GM21447 (cell line): ENCODE measurements at regions not wholly inside any gene's neighbourhood (a gene's known extent, or its start where the extent isn't known, plus 50 kb on each side); places are given as distances from the start of the nearest gene placed in this dataset.
"Not testable (repeated sequence)": the region's sequence is repeated elsewhere in the genome, so short reads cannot be mapped to it uniquely, and the experiment has no call there.

Source experiments
- ATAC-seq: cut with Tn5 transposase; IDR thresholded peaks from one replicate; pipeline ENCODE4 v1.9.1; 2021; ENCODE audit not compliant: unreplicated experiment

DNA sequence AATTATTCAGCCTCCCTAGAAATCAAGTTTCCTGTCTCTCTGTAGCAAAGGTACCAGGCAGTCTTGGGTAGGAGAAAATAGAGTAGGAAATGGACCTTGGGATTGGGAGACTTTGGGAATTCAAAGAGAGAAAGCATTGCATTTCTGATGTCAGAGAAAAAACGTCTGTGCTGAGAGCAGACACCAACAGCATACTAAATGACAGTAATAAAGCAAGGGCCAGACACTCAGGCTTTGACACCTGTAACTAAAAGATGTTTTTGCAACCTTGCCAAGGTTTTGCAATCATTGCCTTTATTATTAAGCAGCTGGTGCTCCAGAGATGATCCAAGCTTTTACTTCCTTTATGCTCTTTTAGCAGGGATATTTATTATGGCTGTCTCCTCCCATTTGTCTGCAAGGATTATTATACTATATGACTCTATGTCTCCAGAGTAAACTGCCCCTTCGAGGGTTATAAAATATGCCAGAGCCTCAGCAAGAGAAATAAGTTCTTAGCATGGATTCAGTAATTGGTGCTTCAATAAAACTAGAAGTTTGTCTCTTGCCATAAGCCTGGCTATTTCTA lies 85.2 kb upstream of the GRAMD1B start:
- no peak for ATAC-seq

GRCh38 chr11:123344188-123344587 lies 85.9 kb upstream of the GRAMD1B start:
- not testable (repeated sequence) for ATAC-seq

- ATAC-seq: no peak
Observed at GRCh38 chr11:123338997-123339752, 90.9 kb upstream of the GRAMD1B start.

GRCh38 chr11:123338266-123338800 lies 91.7 kb upstream of the GRAMD1B start:
- no peak for ATAC-seq

- no peak for ATAC-seq
Observed at GRCh38 chr11:123334925-123335324, 95.1 kb upstream of the GRAMD1B start.

DNA sequence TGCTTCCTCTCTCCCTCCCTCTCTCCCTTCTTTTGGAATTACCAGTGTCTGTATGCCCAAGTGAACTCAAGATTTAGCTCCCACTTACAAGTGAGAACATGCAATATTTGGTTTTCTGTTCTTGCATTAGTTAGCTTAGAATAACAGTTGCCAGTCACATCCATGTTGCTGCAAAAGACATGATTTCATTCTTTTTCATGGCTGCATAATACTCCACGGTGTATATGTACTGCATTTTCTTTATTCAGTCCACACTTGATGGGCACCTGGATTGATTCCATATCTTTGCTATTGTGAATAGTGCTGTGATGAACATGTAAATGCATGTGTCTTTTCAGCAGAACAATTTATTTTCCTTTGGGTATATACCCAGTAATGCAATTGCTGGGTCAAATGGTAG lies 97.5 kb upstream of the GRAMD1B start:
- ATAC-seq: not testable (repeated sequence)

- ATAC-seq: no peak
Observed at GRCh38 chr11:123330948-123331347, 99.1 kb upstream of the GRAMD1B start.

GRCh38 chr11:123330471-123330870 lies 99.6 kb upstream of the GRAMD1B start:
- no peak for ATAC-seq

GRCh38 chr11:123330071-123330470 lies 100.0 kb upstream of the GRAMD1B start:
- ATAC-seq: no peak

GRCh38 chr11:123328281-123328867 lies 101.7 kb upstream of the GRAMD1B start:
- ATAC-seq: no peak

GRCh38 chr11:123325533-123325932 lies 104.5 kb upstream of the GRAMD1B start:
- ATAC-seq: no peak

DNA sequence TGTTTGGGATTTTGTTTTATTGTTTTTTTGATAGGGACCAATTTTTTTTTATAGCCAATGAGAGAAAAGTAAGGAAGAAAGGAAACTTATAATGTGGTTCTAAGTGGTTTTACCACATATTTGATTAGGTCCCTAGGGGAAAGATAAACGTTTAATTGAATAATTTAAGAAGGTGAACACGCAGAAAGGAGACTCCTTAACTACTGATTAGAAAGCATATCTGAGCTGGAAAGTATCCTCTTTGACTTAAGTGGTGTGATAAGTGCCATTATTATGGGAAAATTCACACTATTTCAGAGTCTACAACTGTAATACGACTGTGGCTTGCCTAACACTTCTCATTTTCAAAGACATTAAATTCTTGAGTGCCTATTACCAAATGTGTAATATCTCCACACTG lies 106.5 kb upstream of the GRAMD1B start:
- no peak for ATAC-seq

- ATAC-seq: no peak
Observed at GRCh38 chr11:123321636-123322035, 108.4 kb upstream of the GRAMD1B start.

DNA sequence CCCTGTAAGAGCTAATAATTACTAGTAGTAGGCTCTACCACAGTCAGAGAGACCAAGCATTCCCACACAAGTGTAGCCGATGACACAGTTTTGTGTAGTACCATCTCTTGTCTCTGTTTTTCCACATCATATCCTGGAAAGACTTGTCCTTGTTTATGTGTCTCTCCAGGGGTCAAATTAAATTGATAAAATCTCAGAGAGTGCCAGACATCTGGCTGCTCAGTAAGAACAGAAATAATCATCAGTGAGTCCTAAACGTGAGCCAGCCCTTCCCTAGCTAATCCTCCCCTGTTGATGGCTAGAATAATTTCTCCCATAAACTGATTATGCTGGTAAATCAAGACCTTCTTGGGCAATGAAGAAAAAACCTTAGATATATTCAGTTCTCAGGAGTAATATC lies 111.4 kb upstream of the GRAMD1B start:
- no peak for ATAC-seq

- not testable (repeated sequence) for ATAC-seq
Observed at GRCh38 chr11:123318132-123318531, 111.9 kb upstream of the GRAMD1B start.

- ATAC-seq: no peak
Observed at GRCh38 chr11:123316003-123316402, 114.1 kb upstream of the GRAMD1B start.

DNA sequence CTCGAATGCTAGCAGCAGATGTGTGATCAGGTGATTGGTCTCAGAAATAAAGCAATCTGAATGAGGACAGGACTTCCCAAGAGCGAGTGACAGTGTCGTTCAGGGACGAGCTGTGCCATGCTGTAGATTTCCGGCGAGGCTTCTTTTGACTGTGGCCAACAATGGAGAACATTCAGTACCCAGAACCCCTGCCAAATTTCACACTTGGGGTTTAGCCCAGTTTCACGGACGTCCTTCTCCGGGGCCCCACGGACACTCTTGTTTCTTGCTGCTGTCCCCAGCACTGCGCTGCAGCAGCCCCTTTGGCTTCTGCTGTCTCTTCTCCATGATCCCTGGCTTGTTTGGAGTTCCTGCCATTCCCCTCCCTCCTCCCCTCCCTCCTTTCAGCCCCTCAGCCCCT lies 115.1 kb upstream of the GRAMD1B start:
- no peak for ATAC-seq

DNA sequence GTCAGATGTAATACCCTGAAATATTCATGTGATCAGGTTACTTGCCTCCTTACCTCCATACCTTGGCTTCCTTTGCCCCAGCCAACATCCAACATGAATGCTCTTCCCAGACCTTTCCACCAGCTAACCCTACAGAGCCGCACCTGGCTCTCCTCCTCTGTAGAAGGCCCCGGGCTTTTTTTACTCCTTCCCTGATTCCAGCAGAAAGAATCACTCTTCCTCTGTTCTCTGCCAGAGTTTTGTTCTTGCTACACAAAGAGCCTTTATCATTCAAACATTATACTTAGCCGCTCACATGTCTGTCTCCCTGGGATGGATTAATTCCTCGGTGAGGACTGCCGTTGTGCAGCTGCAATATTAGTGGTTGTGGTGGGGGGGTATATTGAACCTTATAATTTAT lies 116.8 kb upstream of the GRAMD1B start:
- ATAC-seq: no peak

- no peak for ATAC-seq
Observed at GRCh38 chr11:123308077-123308476, 113.0 kb upstream of the CLMP start.

DNA sequence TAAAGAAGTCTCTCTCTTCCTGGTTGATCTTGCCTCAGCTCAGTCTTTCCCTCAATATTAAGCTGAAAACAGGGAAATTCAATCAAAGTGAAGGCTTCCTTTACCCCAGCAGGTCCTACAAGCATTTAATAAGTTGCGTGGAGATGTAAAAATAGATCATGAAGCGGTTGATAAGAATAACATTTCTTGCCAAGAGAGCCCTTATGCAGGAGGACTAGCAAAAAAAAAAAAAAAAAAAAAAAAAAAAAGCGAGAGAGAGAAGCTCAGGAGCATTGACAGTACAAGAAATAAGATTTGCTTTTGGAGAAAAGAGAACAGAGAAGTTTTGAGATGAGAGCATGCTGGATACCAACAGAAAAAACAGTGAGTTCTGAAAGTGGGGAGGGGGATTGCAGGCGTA lies 112.2 kb upstream of the CLMP start:
- ATAC-seq: no peak

DNA sequence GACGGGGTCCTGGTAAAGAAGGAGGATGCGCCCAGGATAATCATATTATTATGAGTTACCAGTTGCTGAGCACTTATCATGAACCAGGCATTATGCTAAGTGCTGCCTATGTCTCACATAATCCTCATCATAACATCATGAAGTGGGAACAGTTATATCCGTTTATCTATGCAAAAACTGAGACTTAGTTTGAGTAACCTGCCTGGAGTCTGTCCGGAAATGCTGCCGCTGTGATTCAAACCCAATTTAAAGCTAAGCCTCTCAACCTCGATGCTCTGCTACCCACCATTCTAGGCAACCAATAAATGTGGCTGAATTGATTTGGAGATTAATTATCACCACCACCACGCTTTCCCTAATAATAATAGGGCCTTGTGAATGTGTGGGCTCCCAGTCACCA lies 111.5 kb upstream of the CLMP start:
- no peak for ATAC-seq
